Kidney (tissue), 13 donors: ENCODE measurements at regions not wholly inside any gene's neighbourhood (a gene's known extent, or its start where the extent isn't known, plus 50 kb on each side); places are given as distances from the start of the nearest gene placed in this dataset.

Experiments
- DNase-seq, 5 donors: peaks; one replicate each; pipeline ENCODE4 v3.0.0-alpha.2; 2013 to 2020
- FAIRE-seq: peaks from 2 replicates; lab custom pipeline; 2012; peaks lifted over from hg19 to GRCh38; lab: Jason Lieb, UNC
- H3K27ac ChIP-seq, 2 donors: one replicate each; pipeline ENCODE4 v1.7.0; 2013; ENCODE audit warnings: low read depth in 2 of 2, low read length in 2 of 2, inconsistent platforms in 1 of 2
- H3K27me3 ChIP-seq: one replicate; pipeline ENCODE4 v1.7.1; 2013; ENCODE audit warnings: low read length, inconsistent platforms; ENCODE audit not compliant: control insufficient read depth, insufficient read depth
- H3K36me3 ChIP-seq, 3 donors: one replicate each; pipeline versions ENCODE4 v1.7.0 to v1.7.1; 2013; ENCODE audit warnings: low read length in 3 of 3, control low read depth in 1 of 3, inconsistent platforms in 1 of 3; ENCODE audit not compliant: insufficient read depth in 3 of 3, control insufficient read depth in 2 of 3
- H3K4me1 ChIP-seq, 3 donors: one replicate each; pipeline versions ENCODE4 v1.7.0 to v1.7.1; 2013; ENCODE audit warnings: low read length in 3 of 3, inconsistent platforms in 1 of 3, low read depth in 1 of 3; ENCODE audit not compliant: control insufficient read depth in 2 of 3, insufficient read depth in 2 of 3
- H3K4me3 ChIP-seq, 3 donors: one replicate each; pipeline versions ENCODE4 v1.7.0 to v1.8.1; 2013; ENCODE audit warnings: low read length in 3 of 3, control low read depth in 1 of 3, inconsistent platforms in 1 of 3
- H3K9ac ChIP-seq, 3 donors: one replicate each; pipeline versions ENCODE4 v1.7.0 to v1.7.1; 2013; ENCODE audit warnings: low read length in 3 of 3, control low read depth in 1 of 3, inconsistent platforms in 1 of 3
- H3K9me3 ChIP-seq, 3 donors: one replicate each; pipeline versions ENCODE4 v1.7.0 to v1.7.1; 2013; ENCODE audit warnings: low read length in 3 of 3, control low read depth in 1 of 3, inconsistent platforms in 1 of 3; ENCODE audit not compliant: control insufficient read depth in 2 of 3, insufficient read depth in 1 of 3
- intact Hi-C: fragments of 100-400 bp; cut with DNase I; formaldehyde crosslinking; loops from one replicate; pipeline ENCODE4 v1.11.1; 2022
- TF ChIP-seq, protein P1 (sequence below): IDR thresholded peaks from 3 replicates; pipeline ENCODE4 v1.5.1; 2012; ENCODE audit warnings: mild to moderate bottlenecking, moderate library complexity, borderline replicate concordance; ENCODE audit not compliant: insufficient read depth; ENCODE audit errors: extremely low read depth
- donor health status: control.
- donor health status: control.
- donor health status: control.
- donor health status: control.
- donor health status: control.
- donor health status: DM: yes; HTN: yes; CAD: no.
- donor health status: Normal renal cell carcinoma (clear cell type).

DNA sequence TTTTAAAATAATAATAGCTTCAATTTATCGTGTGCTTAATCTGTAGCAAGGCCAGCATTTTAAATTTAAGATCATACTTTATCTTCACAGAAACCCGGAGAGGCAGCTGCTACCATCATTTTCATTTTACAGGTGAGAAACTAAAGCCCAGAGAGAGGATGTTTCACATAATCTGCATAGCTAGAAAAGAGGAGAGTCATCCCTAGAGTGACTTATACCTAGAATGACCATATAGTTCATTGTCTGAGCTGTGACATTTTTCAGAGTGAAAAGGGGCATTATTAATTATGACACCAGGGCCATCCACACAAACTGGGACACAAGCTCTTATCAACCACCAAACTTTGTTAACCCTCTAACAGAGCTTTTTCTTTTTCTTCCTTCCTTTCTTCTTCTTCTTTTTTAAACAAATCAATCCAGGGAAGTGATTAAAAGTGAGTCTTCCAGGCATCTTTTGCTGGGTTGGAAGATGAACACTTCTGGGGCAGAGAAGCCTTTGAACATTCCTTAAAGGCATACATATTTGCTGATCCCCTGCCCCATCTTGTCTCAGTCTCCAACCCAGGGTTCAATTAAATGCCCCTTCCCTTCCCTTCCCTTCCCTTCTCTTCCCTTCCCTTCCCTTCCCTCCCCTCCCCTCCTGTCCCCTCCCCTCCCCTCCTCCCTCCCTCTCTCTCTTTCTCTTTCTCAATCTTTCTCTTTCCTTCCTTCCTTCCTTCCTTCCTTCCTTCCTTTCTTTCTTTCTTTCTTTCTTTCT is 272.5 kb upstream of the JAG1 start:
- Histone ChIP-seq H3K36me3 (no peaks in the 10 kb centered on the region), H3K9me3 (no peaks in the 10 kb centered on the region), H3K4me3 (no peak overlapping the region), H3K27ac (no peak overlapping the region), H3K4me1 (no peaks in the 10 kb centered on the region), H3K9ac (no peak overlapping the region), H3K27me3 (no peaks in the 10 kb centered on the region)
- intact Hi-C loops: no loop called here
- TF ChIP-seq, protein P1, sequence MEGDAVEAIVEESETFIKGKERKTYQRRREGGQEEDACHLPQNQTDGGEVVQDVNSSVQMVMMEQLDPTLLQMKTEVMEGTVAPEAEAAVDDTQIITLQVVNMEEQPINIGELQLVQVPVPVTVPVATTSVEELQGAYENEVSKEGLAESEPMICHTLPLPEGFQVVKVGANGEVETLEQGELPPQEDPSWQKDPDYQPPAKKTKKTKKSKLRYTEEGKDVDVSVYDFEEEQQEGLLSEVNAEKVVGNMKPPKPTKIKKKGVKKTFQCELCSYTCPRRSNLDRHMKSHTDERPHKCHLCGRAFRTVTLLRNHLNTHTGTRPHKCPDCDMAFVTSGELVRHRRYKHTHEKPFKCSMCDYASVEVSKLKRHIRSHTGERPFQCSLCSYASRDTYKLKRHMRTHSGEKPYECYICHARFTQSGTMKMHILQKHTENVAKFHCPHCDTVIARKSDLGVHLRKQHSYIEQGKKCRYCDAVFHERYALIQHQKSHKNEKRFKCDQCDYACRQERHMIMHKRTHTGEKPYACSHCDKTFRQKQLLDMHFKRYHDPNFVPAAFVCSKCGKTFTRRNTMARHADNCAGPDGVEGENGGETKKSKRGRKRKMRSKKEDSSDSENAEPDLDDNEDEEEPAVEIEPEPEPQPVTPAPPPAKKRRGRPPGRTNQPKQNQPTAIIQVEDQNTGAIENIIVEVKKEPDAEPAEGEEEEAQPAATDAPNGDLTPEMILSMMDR: no peak
- no peak for FAIRE-seq
- DNase-seq: no peak

DNA sequence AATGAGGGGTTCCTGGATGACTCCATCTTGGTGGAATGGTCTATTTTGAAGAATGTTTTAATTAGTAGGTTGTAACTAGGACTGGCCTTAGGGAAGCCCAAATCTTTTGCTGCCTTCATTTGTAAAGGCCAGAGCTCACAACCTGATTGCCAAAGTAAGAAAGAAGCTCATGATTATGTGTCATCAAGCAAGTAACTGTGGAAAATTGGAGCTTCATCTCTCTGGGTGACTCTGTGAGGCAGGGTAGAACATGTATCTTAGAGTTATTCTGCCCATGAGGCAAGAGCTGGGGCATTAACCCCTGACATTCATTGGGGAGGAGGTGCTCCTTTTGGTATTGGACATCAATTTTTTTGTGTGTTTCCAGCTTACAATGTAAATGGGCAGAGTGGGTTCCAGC is 273.9 kb upstream of the JAG1 start:
- Histone ChIP-seq H3K9me3 (no peaks in the 10 kb centered on the region), H3K4me1 (no peaks in the 10 kb centered on the region), H3K9ac (no peak overlapping the region), H3K27ac (no peak overlapping the region), H3K27me3 (no peaks in the 10 kb centered on the region), H3K36me3 (no peaks in the 10 kb centered on the region), H3K4me3 (no peak overlapping the region)
- DNase-seq (no peak), FAIRE-seq (no peak)
- TF ChIP-seq, protein P1: no peak
- intact Hi-C loops: no loop called here

DNA sequence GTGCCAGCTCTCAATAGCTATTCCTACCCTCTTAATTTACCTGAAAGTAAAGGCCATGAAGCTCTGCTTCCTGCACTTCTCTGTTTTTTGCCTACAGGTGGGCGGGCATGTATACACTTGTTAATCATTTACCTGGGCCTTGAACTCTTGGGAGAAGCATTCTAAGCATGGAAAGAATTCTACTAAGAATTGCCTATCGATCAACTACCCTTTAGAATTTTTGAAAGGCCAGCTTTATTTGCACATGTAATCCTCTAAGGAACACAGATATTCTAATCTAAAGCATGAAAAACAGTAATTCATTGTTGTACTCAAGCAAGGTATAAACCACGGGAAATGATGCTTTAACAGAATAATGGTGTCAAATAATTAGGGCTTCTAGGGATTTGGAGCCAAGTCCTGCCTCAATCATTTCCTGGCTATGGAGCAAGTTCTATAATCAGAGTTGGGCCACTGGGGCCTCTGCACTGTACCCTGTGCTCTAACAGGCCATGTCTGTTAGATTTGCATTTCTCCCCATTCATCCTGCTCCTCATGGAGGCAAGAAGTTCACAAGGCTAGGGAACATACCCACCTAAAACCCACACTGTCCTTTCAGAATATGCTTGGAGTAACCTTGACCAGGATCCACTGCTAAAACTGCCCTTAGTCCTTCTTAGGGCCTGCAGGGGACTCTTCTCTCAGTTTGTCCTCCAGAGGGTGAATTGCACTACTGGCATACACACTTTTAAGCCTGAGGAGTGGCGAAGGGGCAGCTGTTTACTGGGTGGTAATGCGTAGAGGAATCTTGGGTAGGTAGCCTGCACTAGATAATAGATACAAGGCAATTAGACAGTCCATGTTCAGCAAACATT is 276.4 kb upstream of the JAG1 start:
- no peaks in the 10 kb centered on the region for H3K4me1 ChIP-seq
- no peaks in the 10 kb centered on the region for H3K36me3 ChIP-seq
- no peak overlapping the region for H3K4me3 ChIP-seq
- H3K27me3 ChIP-seq: no peaks in the 10 kb centered on the region
- intact Hi-C loops: no loop called here
- TF ChIP-seq, protein P1: no peak
- no peaks in the 10 kb centered on the region for H3K9me3 ChIP-seq
- FAIRE-seq (no peak), DNase-seq (peak in 2 of 5 donors; percentile 24 to 25)
- H3K27ac ChIP-seq: no peak overlapping the region
- H3K9ac ChIP-seq: no peak overlapping the region
